Iris pigment epithelial cell (primary cell): ENCODE measurements at regions not wholly inside any gene's neighbourhood (a gene's known extent, or its start where the extent isn't known, plus 50 kb on each side); places are given as distances from the start of the nearest gene placed in this dataset.

ENCODE experiments used
- DNase-seq: peaks from one replicate; pipeline ENCODE4 v3.0.0-alpha.2; 2011; ENCODE audit warnings: low read depth

- no peak for DNase-seq
These were observed 315.1 kb upstream of the MME start for GRCh38 chr3:154764856-154765640.

- DNase-seq = no peak
These were observed 317.6 kb upstream of the MME start for GRCh38 chr3:154762486-154762885.

DNA sequence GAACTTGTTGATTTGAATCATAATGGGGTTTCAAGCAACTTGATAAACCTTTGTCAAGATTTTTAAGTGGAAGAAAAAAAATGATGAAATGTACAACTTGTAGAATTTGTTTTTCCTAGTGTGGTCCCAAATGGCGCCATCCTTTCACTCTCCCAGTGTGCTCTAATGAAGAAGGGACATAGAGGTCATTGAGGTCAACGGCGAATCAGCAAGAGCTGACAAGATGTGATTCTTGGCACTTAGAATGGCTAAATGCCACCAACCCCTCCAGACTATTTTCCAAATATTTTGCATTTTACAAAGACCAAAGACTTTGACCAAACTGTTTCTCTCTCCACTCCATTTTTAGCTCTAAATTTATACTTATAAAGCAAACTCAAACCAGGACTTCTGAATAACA lies 320.2 kb upstream of the MME start:
- DNase-seq = no peak

DNA sequence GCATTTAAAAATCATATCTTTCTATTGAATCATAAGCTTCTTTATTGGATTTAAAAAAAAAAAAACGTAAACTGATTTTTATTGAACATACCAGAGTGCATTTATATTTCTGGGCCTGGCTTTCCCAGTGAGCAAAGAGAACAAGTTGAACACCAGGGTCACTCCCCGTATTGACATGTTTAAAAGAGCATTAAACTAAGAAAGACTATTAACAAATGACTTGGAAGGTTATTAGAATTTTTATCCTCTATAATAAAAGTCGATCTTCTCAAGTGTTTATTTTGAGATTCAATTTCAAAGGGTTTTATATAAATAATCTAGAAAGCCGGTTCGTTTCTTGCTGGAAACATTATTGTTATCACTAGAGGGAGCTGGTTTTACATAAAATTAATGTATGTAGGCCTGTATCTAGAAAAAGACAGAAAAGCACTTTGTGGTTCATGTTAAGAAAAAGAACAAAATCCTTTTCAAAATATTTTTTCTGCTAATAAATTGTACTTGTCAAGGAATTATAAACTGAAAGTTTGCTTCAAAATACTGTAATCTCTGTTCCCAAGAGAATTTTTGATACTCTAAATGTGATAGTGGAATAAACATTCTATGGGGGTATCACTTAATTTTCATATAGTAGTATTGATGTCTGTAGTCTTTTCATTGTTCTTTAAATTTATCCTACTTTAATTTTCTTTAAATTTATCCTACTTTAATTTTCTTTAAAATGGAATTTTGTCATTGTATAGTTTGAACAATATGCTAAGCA lies 321.8 kb upstream of the MME start:
- DNase-seq = peak; percentile 62

GRCh38 chr3:154753101-154753500 lies 323.1 kb upstream of the GPR149 start:
- DNase-seq = no peak

- no peak for DNase-seq
These were observed 319.5 kb upstream of the GPR149 start for GRCh38 chr3:154749514-154749913.

GRCh38 chr3:154745929-154746328 lies 315.9 kb upstream of the GPR149 start:
- no peak for DNase-seq

GRCh38 chr3:154745122-154745521 lies 315.1 kb upstream of the GPR149 start:
- no peak for DNase-seq

- no peak for DNase-seq
These were observed 313.4 kb upstream of the GPR149 start for GRCh38 chr3:154743418-154743817.

GRCh38 chr3:154734468-154734867 lies 304.5 kb upstream of the GPR149 start:
- no peak for DNase-seq

GRCh38 chr3:154730186-154730585 lies 300.2 kb upstream of the GPR149 start:
- DNase-seq = no peak

- no peak for DNase-seq
These were observed 299.8 kb upstream of the GPR149 start for GRCh38 chr3:154729741-154730140.

- DNase-seq = no peak
These were observed 298.3 kb upstream of the GPR149 start for GRCh38 chr3:154728285-154728684.

DNA sequence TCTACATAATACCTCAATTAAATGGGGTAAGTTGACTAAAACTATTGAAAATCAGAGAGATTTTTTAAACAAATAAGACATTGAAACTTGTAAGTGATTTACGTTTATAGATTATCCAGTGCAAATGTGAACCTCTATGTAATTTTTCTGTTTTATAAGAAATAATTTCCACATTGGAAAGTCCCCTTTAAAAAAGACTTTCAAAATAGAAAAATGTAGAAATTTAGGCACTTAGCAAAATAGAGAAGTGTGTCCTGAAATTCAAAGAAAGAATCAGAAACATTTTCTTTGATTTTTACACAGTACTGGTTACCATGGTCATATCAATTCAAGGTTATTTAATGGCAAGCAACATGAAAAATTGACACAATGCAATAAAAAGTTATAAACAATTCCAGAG lies 290.9 kb upstream of the GPR149 start:
- no peak for DNase-seq

DNA sequence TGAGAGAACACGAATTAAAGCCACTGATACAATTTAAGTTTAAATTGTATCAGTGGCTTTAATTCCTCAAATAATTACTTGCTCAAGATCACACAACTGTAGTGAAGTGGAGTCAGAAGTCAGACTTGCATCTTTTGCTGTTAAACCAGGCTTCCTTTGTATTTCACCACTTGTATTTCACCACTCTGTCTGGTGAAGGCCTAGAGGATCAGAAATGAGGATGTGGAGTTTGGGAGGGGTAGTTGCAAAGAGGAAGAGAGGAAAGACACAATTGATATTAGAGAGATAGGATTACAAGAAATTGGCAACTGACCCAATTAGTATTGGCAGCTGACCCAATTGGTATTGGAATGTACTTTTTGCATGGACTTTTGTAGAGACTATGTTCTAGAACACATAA lies 288.1 kb upstream of the GPR149 start:
- no peak for DNase-seq

DNA sequence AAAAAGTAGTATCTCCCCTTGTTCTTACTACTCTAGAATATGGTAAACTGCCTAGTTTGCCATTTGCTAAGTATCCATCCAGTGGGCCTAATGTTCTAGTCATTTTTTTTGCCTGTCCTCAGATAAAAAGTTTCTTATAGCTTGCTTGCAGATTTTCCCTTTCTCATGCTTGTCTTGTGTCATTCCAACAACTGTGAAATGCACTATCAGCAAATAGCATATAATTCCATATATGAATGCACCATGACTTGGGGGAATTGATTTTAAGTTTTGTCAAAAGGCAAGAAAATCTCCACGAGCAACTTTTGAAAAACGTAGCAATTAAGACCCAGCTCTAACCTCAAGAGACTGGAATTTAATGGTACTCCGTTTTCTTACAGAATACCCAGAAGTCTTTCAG lies 286.2 kb upstream of the GPR149 start:
- no peak for DNase-seq

DNA sequence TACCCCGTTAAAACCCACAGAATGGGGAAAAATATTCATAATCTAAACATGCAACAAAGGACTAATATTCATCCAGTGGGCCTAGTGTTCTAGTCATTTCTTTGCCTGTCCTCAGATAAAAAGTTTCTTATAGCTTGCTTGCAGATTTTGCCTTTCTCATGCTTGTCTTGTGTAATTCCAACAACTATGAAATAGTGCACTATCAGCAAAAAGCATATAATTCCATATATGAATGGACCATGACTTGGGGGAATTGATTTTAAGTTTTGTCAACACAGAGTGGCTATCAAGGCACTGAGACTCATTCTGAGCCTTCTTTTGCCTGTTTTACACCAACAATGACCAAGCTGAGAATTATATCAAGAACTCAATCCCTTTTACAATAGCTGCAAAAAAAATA lies 278.6 kb upstream of the GPR149 start:
- DNase-seq = no peak

- DNase-seq = peak; percentile 4
These were observed 271.1 kb upstream of the GPR149 start for GRCh38 chr3:154701055-154701454.

- no peak for DNase-seq
These were observed 260.4 kb upstream of the GPR149 start for GRCh38 chr3:154690413-154690812.

DNA sequence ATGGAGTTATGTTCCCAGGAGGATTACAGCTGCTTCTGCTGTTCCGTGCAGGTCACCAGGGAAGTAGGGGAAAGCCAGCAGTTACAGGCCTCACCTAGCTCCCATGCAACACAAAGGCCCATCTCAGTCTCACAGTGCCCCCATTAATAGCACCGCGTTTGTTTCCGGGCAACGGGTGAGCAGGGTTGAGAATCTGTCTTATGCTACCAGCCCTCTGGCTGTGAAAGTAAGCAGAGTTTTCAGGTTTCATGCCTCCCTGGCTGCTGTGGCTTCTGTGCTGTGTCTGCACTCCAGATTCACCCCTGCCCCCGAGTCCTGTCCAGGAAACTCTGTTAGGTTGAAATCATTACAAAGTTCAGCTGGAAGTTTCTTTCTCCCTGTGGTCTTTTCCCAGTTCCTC lies 254.4 kb upstream of the GPR149 start:
- no peak for DNase-seq

DNA sequence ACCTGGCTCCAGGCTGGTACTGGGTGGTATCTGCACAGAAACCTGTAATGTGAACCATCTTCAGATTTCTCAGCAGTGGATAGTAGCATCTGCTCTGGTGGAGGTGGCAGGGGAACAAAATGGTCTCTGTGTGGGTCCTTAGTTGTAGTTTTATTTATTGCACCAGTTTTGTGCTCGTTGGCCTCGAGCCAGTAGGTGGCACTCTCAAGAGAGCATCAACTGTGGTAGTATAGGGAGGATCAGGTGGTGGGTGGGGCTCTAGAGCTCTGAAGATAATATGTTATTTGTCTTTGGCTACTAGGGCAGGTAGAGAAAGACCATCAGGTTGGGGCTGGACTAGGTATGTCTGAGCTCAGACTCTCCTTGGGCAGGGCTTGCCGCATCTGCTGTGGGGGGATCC lies 254.0 kb upstream of the GPR149 start:
- no peak for DNase-seq

DNA sequence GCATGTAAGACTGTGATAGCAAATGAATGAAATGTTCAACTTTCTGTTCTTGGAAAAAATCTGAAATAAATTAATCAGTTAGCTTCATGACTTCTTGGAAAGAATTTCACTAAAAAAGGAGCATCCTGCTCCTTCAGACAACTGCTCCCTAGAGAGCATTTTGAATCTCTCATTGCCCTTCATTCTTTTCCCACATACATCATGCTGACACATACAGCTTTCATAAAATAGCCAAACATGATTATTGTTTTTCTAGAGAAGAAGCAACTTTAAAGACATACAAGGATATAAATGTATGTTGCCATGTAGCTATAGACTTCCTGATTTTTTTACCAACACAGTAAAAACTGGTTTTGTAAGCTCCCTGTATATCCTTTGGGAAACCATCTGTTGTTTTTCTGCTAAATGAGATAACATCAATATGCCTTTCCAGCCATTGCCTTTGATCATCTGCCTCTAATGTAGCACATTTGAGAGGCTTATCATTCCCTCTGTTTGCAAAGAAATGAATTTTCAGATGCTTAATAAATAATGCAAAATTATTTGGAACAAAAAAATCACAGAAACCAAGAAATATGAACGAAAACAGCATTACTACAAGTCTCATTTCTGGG lies 248.2 kb upstream of the GPR149 start:
- no peak for DNase-seq

DNA sequence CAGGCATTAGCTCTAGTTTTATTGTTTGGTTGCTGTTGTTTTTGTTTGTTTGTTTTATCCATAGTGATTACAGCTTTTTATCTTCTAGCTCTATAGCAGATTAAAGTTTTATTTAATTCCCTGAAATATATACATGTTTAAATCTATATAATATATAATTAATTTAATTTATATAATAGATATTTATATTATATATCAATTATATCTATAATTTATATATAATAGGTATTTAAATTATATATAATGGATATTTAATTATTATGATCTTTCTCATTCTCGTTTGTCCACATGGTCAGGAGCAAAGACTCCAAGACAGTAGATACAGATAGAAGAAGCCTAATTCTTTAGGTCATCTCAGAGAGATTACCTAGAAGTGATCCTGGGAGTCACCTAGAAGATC lies 238.8 kb upstream of the GPR149 start:
- no peak for DNase-seq
